Natural killer cell (primary cell): ENCODE measurements at regions not wholly inside any gene's neighbourhood (a gene's known extent, or its start where the extent isn't known, plus 50 kb on each side); places are given as distances from the start of the nearest gene placed in this dataset.

Experiments
- ATAC-seq, 3 donors: fragments of 150-1000 bp in 2 of 3; fragments of 200-7000 bp in 1 of 3; cut with Tn5 transposase; 1 replicate in 1 of 3; 2 replicates in 2 of 3; pipeline ENCODE4 v1.10.0; 2021; ENCODE audit warnings: mild to moderate bottlenecking in 2 of 3, moderate library complexity in 2 of 3
- DNase-seq, 2 donors: peaks; one replicate each; pipeline versions ENCODE4 v3.0.0 to v3.0.0-alpha.2; 2013 to 2021; ENCODE audit warnings: mixed read lengths in 1 of 2
- H3K27ac ChIP-seq: one replicate; pipeline ENCODE4 v1.5.1; 2013; ENCODE audit warnings: mild to moderate bottlenecking, low read length
- H3K27me3 ChIP-seq: one replicate; pipeline ENCODE4 v1.6.1; 2013; ENCODE audit warnings: low read length; ENCODE audit not compliant: control insufficient read depth, insufficient read depth
- H3K36me3 ChIP-seq: one replicate; pipeline ENCODE4 v1.6.1; 2013; ENCODE audit warnings: low read length; ENCODE audit not compliant: control insufficient read depth, insufficient read depth
- H3K4me1 ChIP-seq: one replicate; pipeline ENCODE4 v1.6.1; 2013; ENCODE audit warnings: low read length; ENCODE audit not compliant: control insufficient read depth, insufficient read depth
- H3K4me3 ChIP-seq: one replicate; pipeline ENCODE4 v1.5.1; 2013; ENCODE audit warnings: low read length
- H3K9me3 ChIP-seq: one replicate; pipeline ENCODE4 v1.6.1; 2013; ENCODE audit warnings: low read length; ENCODE audit not compliant: control insufficient read depth, insufficient read depth
- H3K27ac Mint-ChIP-seq, 2 donors: one replicate each; pipeline ENCODE4 v1.8.0; 2022; ENCODE audit warnings: mild to moderate bottlenecking in 2 of 2, mixed read lengths in 2 of 2, moderate library complexity in 1 of 2
- H3K27me3 Mint-ChIP-seq, 2 donors: one replicate each; pipeline ENCODE4 v1.8.0; 2022; ENCODE audit warnings: low read depth in 2 of 2, mixed read lengths in 2 of 2
- H3K36me3 Mint-ChIP-seq: one replicate; pipeline ENCODE4 v1.8.0; 2022; ENCODE audit warnings: mixed read lengths
- H3K4me1 Mint-ChIP-seq, 2 donors: one replicate each; pipeline ENCODE4 v1.8.0; 2022; ENCODE audit warnings: mixed read lengths in 2 of 2
- H3K4me3 Mint-ChIP-seq: one replicate; pipeline ENCODE4 v1.8.0; 2022; ENCODE audit warnings: mild to moderate bottlenecking, moderate library complexity, mixed read lengths
- H3K9me3 Mint-ChIP-seq, 2 donors: one replicate each; pipeline ENCODE4 v1.8.0; 2022; ENCODE audit warnings: mixed read lengths in 2 of 2
- WGBS: methylation state at CpG from one replicate; pipeline ENCODE4 v1.1.7; 2013; ENCODE audit warnings: missing lambda C conversion rate; ENCODE audit not compliant: insufficient coverage; 5-methylcytosine and 5-hydroxymethylcytosine counted together
- intact Hi-C: fragments of 100-400 bp; cut with micrococcal nuclease; formaldehyde crosslinking; loops from one replicate; pipeline ENCODE4 v1.14.2; 2022
- TF ChIP-seq, protein P1 (sequence below): fragments of 200-600 bp; IDR thresholded peaks from one replicate; pipeline ENCODE4 v1.8.0; 2022; ENCODE audit warnings: antibody characterized with exemption

DNA sequence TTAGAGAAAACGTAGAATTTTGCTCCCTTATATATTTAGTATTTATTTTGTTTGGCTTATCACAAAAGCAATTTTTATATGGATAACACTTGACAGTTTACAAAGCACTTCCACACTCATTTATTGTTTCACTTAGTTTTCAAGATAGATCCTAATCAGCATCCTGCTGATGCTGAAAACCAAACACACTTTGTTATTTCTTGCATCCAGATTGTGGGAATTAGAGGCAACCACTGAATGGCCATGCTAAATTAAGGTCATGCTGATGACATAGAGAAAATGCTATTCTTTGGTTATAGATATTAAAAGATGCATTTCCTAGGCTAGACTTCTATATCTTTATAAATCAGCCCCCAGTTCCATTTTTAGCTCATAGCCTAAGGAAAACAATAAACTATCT, 474.1 kb upstream of the KCNMB2 start:
- no peak overlapping the region for H3K4me3 ChIP-seq
- DNase-seq: no peak
- H3K4me1 Mint-ChIP-seq: no peaks in the 10 kb centered on the region
- no peak overlapping the region for H3K27ac Mint-ChIP-seq
- no peak overlapping the region for H3K4me3 Mint-ChIP-seq
- H3K4me1 ChIP-seq: no peaks in the 10 kb centered on the region
- ATAC-seq: no peak
- H3K27me3 ChIP-seq: no peaks in the 10 kb centered on the region
- no peaks in the 10 kb centered on the region for H3K9me3 ChIP-seq
- whole genome bisulfite sequencing: no CpG with 5 or more reads among the region's 1 CpG
- intact Hi-C loops: no loop called here
- H3K27me3 Mint-ChIP-seq: no peaks in the 10 kb centered on the region
- no peaks in the 10 kb centered on the region for H3K36me3 Mint-ChIP-seq
- TF ChIP-seq, protein P1, sequence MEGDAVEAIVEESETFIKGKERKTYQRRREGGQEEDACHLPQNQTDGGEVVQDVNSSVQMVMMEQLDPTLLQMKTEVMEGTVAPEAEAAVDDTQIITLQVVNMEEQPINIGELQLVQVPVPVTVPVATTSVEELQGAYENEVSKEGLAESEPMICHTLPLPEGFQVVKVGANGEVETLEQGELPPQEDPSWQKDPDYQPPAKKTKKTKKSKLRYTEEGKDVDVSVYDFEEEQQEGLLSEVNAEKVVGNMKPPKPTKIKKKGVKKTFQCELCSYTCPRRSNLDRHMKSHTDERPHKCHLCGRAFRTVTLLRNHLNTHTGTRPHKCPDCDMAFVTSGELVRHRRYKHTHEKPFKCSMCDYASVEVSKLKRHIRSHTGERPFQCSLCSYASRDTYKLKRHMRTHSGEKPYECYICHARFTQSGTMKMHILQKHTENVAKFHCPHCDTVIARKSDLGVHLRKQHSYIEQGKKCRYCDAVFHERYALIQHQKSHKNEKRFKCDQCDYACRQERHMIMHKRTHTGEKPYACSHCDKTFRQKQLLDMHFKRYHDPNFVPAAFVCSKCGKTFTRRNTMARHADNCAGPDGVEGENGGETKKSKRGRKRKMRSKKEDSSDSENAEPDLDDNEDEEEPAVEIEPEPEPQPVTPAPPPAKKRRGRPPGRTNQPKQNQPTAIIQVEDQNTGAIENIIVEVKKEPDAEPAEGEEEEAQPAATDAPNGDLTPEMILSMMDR: no peak
- H3K36me3 ChIP-seq: no peaks in the 10 kb centered on the region
- H3K27ac ChIP-seq: no peak overlapping the region
- no peaks in the 10 kb centered on the region for H3K9me3 Mint-ChIP-seq

- Histone ChIP-seq H3K4me3 (no peak overlapping the region), H3K36me3 (no peaks in the 10 kb centered on the region), H3K4me1 (no peaks in the 10 kb centered on the region), H3K9me3 (no peaks in the 10 kb centered on the region), H3K27me3 (no peaks in the 10 kb centered on the region), H3K27ac (no peak overlapping the region)
- Mint-ChIP-seq H3K36me3 (no peaks in the 10 kb centered on the region), H3K9me3 (no peaks in the 10 kb centered on the region), H3K27me3 (no peaks in the 10 kb centered on the region), H3K27ac (no peak overlapping the region), H3K4me1 (no peaks in the 10 kb centered on the region), H3K4me3 (no peak overlapping the region)
- DNase-seq (no peak), ATAC-seq (no peak)
- TF ChIP-seq, protein P1: no peak
- WGBS: 63% methylated on average over 1 of the region's 1 CpG
- intact Hi-C loops: no loop called here
Measured at GRCh38 chr3:178063461-178063860, 472.8 kb upstream of the KCNMB2 start.

DNA sequence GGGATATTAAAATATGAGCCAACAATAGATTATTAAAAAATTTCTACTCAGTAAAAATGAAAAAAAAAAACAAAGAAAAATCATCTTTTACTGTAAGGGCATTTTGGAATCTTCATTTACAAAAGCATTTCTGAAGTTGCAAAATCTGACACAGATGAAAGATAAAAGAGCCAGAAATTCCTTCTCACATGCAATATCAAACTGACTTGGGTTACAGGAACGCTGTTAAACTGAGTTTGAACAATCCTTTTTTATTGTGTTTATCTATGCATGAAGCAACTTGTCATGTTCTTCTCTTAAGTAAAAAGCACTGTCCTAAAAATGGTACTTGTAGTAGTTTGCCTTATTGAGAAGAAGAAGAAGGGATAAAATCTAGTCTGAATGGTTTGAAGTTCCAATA, 468.5 kb upstream of the KCNMB2 start:
- TF ChIP-seq, protein P1: no peak
- no peaks in the 10 kb centered on the region for H3K27me3 Mint-ChIP-seq
- no peaks in the 10 kb centered on the region for H3K36me3 ChIP-seq
- intact Hi-C loops: no loop called here
- no peaks in the 10 kb centered on the region for H3K36me3 Mint-ChIP-seq
- no peak overlapping the region for H3K4me3 Mint-ChIP-seq
- H3K27ac Mint-ChIP-seq: no peak overlapping the region
- H3K9me3 Mint-ChIP-seq: no peaks in the 10 kb centered on the region
- 80% methylated on average over 1 of the region's 1 CpG for WGBS
- no peak overlapping the region for H3K4me3 ChIP-seq
- no peak overlapping the region for H3K27ac ChIP-seq
- no peaks in the 10 kb centered on the region for H3K4me1 ChIP-seq
- H3K4me1 Mint-ChIP-seq: no peaks in the 10 kb centered on the region
- DNase-seq (no peak), ATAC-seq (no peak)
- no peaks in the 10 kb centered on the region for H3K27me3 ChIP-seq
- H3K9me3 ChIP-seq: no peaks in the 10 kb centered on the region

DNA sequence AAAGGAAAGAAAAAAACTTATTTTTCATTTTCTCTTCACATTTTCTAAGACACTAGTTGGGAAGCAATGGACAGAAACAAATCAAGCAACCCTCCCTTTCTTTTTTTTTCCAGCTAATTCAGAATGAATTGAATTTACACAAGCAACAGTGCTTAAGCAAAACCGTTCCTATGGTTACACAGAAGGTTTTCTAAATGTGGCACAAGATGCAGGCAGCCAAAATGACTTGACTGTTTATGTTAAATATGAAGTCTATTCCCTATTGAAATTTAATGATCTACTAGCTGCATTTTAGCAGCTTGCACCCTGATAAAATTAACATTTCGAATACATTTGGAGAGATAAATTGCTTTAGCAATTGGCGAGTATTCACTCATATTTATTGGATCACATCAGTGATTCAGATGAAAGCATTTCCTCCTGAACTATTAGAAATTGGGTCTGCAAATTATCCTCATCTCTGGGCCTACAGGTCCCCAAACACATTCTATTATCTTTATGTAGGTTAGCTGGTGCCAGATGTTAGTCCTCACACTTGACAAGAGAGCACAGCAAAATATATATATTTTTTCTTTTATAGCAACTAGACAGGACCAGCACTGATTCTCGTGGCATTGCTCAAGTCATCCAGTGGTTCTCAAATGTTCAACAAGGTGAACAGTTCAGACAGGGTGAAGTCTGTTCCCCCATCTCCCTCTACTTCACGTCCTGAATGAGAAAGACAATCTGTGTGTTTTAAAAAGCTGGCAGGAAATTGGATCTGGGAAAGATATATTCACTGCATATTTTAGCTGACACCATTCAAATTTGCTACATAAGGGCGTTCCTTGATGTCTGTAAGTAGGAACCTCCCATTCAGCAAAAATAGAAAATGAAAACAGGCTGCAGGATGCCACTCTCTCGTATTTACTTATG, 463.6 kb upstream of the KCNMB2 start:
- Histone ChIP-seq H3K4me3 (no peak overlapping the region), H3K36me3 (no peaks in the 10 kb centered on the region), H3K27ac (no peak overlapping the region), H3K9me3 (no peaks in the 10 kb centered on the region), H3K4me1 (no peaks in the 10 kb centered on the region), H3K27me3 (no peaks in the 10 kb centered on the region)
- TF ChIP-seq, protein P1: no peak
- Mint-ChIP-seq H3K27ac (no peak overlapping the region), H3K4me1 (peaks cover 5 to 6% of the 10 kb centered on the region in 2 donors), H3K9me3 (no peaks in the 10 kb centered on the region), H3K27me3 (no peaks in the 10 kb centered on the region), H3K36me3 (no peaks in the 10 kb centered on the region), H3K4me3 (no peak overlapping the region)
- intact Hi-C loops: no loop called here
- 80% methylated on average over 3 of the region's 7 CpGs for WGBS
- no peak for ATAC-seq
- DNase-seq: no peak
